Astrocyte of the cerebellum (primary cell): ENCODE measurements at regions not wholly inside any gene's neighbourhood (a gene's known extent, or its start where the extent isn't known, plus 50 kb on each side); places are given as distances from the start of the nearest gene placed in this dataset.

Experiments used
- DNase-seq: peaks from one replicate; pipeline ENCODE4 v3.0.0-alpha.2; 2011; ENCODE audit warnings: low read depth
- H3K4me3 ChIP-seq: 2 replicates; pipeline ENCODE4 v1.5.1; 2011; ENCODE audit warnings: mild to moderate bottlenecking, low read depth, low read length, moderate library complexity
- in situ Hi-C: cut with HindIII; loops from 2 replicates; pipeline ENCODE4 v1.10.0; 2017; ENCODE audit warnings: low sequenced_read_pairs
- TF ChIP-seq, protein P1 (sequence below): IDR thresholded peaks from 2 replicates; pipeline ENCODE4 v1.5.1; 2012; ENCODE audit warnings: low read length, low read depth, moderate library complexity, mild to moderate bottlenecking; ENCODE audit errors: missing control alignments

DNA sequence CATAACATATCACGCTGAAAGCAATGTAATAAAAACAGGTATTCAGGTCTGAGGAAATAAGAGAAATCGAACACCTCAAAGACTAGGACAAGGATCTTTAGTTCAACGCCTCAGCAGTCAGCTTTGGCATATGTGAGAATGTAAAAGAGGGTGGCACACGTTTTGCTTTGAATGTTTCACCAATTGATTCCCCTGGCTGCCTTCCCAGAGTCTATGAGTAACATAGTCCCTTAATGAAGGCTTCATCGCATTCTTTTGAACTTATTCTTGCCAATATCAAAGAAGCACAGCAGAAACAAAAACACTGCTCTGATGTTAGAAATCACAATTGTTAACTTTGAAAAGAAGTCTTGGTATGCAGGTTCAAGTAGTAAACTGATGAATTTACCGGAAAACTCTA lies 764.8 kb downstream of the ADGRL2 start:
- H3K4me3 ChIP-seq: no peak overlapping the region
- peak; percentile 89 for DNase-seq
- in situ Hi-C loops: no loop called here

DNA sequence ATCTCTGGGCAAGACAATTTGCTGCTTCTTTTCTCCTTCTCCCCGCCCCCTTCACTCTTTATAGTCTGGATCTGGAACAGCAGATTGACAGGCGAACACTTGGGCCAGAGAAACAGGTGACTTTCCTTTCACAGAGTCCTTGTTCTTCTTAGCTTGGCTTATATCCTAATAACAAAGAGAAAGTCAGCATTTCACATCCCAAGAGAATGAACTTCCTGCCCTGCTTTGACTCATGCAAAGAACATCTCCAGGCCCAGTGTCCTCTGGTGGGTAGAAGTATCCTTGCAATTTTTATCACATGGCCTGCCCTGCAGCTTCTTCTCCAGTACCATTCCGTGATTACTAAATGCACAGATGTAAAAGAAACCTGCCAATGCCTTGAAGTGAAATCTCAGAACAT lies 764.4 kb downstream of the ADGRL2 start:
- DNase-seq: peak; percentile 56
- no peak overlapping the region for H3K4me3 ChIP-seq
- TF ChIP-seq, protein P1, sequence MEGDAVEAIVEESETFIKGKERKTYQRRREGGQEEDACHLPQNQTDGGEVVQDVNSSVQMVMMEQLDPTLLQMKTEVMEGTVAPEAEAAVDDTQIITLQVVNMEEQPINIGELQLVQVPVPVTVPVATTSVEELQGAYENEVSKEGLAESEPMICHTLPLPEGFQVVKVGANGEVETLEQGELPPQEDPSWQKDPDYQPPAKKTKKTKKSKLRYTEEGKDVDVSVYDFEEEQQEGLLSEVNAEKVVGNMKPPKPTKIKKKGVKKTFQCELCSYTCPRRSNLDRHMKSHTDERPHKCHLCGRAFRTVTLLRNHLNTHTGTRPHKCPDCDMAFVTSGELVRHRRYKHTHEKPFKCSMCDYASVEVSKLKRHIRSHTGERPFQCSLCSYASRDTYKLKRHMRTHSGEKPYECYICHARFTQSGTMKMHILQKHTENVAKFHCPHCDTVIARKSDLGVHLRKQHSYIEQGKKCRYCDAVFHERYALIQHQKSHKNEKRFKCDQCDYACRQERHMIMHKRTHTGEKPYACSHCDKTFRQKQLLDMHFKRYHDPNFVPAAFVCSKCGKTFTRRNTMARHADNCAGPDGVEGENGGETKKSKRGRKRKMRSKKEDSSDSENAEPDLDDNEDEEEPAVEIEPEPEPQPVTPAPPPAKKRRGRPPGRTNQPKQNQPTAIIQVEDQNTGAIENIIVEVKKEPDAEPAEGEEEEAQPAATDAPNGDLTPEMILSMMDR: peak; percentile 37
- in situ Hi-C loops: no loop called here

More for the DNA sequence above, 764.8 kb downstream of the ADGRL2 start:
- TF ChIP-seq, protein P1: no peak

DNA sequence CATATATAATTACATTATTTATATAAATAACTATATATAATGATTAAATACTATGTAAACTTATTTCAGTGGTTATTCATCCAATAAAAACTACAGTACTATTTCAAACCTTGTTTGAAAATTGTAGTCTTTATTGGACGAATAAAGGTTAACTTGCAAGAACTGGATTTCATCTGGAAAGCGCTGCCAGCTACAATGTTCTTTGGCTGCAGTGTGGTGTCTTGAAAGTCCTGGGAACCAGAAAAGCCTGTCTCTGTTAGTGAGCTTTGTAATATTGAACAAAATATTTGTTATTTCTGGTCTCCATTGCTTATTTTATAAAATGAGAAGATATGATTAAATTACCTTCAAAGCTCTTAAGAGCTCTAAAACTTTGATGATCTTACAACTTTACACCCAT lies 763.6 kb downstream of the ADGRL2 start:
- in situ Hi-C loops: no loop called here
- DNase-seq: no peak
- TF ChIP-seq, protein P1: no peak
- no peak overlapping the region for H3K4me3 ChIP-seq

DNA sequence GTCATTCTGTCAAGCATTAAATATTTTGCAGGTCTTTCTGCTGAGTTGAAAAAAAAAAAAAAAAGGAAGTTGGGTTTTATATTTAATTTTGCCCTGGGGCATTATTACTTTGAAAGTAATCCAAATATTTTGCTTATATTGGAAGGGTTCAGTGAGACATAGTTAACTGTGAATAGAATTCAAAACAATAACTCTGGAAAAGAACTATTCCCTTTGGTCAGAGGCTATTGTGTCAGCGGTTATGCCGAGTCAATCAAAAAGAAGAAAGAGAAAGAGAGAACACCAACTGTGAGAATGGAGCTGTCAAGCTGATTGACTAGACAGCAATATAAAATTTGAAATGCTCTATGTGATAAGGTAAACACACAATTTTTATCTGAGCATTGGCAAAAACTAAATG lies 761.7 kb downstream of the ADGRL2 start:
- TF ChIP-seq, protein P1: no peak
- no peak overlapping the region for H3K4me3 ChIP-seq
- in situ Hi-C loops: no loop called here
- peak; percentile 34 for DNase-seq

DNA sequence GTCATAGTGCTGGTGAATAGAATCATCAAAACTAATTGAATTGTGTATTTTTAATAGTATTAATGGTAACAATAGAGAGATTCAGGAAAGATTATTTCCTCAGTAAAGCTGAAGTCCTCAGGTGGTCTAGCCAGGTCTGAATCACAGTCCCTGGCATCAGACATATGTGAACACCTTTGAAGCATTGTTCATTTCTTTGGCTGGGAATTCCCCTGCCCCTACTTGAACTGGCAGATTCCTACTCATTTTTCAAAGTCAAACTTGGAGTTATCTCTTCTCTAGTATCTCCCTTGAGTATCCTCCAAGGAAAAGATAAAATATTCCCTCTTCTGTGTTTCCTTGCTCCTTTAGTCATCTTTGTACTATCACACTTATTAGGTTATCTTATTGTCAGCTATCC lies 759.8 kb downstream of the ADGRL2 start:
- no peak for DNase-seq
- H3K4me3 ChIP-seq: no peak overlapping the region
- in situ Hi-C loops: no loop called here
- TF ChIP-seq, protein P1: no peak

DNA sequence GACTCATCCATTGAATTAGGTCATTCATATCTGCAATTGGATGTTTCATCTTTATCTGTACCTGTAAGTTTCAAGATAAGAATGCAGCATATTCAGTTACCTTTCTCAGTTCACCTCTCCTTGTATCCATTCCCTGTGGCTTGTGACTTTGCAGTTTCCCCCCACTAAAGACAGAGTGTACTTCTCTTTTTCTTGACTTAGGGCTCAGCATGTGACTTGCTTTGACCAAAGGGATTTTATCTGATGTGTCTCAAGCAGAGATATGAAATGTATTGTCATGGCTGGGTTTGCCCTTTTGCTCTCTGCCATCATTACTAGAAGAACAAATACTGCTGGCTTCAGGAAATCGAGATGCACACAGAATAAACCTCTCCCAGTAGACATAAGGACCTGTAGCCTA lies 754.8 kb downstream of the ADGRL2 start:
- in situ Hi-C loops: no loop called here
- no peak overlapping the region for H3K4me3 ChIP-seq
- TF ChIP-seq, protein P1: no peak
- DNase-seq: no peak

DNA sequence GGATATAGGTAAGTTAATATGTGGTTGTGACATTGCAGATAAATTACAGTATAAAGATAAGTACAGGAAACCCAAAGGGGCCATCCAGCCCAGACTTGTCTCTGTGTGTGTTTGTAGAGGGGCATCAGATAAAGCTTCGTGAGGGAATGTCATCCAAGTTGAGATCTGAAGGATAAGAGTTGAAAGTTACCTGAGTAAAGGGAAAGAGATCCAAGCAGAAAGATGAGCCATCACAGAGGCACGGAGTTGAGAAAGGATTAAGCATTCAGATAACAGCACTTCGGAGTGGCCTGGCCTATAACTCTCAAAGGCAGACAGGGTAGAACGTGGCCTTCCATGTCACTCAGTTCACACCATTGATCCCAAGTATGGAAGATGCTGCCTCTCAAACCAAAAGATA lies 749.1 kb downstream of the ADGRL2 start:
- no peak for DNase-seq
- TF ChIP-seq, protein P1: no peak
- in situ Hi-C loops: no loop called here
- H3K4me3 ChIP-seq: no peak overlapping the region
